Epithelial cell of proximal tubule (primary cell): ENCODE measurements at regions not wholly inside any gene's neighbourhood (a gene's known extent, or its start where the extent isn't known, plus 50 kb on each side); places are given as distances from the start of the nearest gene placed in this dataset.
A peak's percentile ranks its signal among the peaks of the same experiment; 100 is the strongest.

Source experiments
- DNase-seq: peaks from one replicate; pipeline ENCODE4 v3.0.0-alpha.2; 2011; ENCODE audit warnings: low read depth
- H3K4me3 ChIP-seq: 2 replicates; pipeline ENCODE4 v1.5.1; 2011; ENCODE audit warnings: low read depth, mild to moderate bottlenecking, low read length
- TF ChIP-seq, protein P1 (sequence below): conservative IDR thresholded peaks from 2 replicates; pipeline ENCODE4 v1.5.1; 2012; ENCODE audit warnings: low read depth, mild to moderate bottlenecking, low read length

DNA sequence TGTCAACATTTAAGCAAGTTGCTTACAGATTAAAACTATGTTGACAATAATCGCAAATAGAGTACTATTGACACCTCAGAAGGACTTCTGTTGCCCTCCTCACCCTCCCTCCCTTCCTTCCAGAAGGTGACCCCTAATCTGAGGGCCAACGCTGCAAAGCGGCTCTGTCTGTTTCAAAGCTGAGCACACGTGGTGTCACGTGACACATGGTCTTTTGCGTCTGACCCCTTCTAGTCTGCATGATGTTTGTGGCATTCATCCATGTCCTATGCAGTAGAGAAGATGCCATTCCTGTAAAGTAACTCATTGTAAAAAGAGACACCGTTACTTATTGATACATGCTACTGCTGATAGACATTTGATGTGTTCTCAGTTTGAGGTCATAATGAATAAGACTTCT is 182.3 kb downstream of the THBS2 start:
- H3K4me3 ChIP-seq, result no peak overlapping the region
- DNase-seq, result no peak
- TF ChIP-seq, protein P1, sequence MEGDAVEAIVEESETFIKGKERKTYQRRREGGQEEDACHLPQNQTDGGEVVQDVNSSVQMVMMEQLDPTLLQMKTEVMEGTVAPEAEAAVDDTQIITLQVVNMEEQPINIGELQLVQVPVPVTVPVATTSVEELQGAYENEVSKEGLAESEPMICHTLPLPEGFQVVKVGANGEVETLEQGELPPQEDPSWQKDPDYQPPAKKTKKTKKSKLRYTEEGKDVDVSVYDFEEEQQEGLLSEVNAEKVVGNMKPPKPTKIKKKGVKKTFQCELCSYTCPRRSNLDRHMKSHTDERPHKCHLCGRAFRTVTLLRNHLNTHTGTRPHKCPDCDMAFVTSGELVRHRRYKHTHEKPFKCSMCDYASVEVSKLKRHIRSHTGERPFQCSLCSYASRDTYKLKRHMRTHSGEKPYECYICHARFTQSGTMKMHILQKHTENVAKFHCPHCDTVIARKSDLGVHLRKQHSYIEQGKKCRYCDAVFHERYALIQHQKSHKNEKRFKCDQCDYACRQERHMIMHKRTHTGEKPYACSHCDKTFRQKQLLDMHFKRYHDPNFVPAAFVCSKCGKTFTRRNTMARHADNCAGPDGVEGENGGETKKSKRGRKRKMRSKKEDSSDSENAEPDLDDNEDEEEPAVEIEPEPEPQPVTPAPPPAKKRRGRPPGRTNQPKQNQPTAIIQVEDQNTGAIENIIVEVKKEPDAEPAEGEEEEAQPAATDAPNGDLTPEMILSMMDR, result no peak

DNA sequence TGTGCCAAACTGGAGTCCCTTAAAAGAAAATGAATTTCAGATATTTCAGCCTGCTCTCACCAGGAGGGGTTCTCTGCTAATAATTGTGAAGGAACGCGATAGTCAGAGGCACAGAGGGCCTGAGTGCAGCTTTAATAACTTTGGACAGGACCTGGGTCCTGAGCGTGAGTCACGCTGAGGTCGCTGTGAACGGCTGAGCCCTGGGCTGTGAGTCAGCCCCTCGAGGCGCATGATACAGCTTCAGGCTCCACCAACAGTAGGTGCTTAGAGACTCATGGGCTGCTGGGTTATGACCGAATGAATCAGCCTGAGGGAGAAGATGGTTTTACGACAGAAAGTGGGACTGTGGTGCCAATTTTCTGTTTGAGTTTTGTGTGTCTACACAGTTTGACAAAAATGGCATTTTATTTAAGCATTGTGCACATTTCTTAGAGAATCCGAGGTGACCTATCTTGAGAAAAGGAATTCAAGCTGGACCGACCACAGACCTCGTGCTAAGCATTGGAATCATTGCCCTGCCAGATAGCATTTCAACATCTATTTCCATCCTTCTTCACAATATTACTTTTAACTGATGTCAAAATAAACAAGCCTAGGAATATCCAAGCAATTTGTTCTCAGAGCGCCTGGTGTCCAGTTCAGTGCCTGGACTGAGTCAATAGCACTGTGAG is 183.0 kb downstream of the THBS2 start:
- TF ChIP-seq, protein P1, result no peak
- DNase-seq, result peak; percentile 86
- no peak overlapping the region for H3K4me3 ChIP-seq

DNA sequence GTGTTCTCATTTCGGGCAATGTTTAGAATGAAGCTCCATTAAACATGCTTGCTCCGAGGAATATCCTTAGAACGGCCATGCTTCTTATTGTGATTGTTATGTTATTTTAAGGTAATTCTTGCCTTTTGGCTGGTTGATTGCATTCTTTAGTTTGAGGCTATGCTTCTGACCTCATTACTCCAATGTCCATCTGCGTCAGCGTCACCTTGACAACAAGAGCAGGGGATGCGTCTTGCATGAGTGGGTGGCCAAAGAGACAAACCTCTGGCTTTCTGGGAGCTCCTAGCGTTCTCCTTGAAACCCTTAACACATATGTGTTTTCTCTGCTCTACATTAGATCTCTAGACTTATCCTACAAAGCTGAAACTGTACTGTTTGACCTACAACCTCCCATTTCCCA is 184.3 kb downstream of the THBS2 start:
- peak; percentile 59 for DNase-seq
- H3K4me3 ChIP-seq, result no peak overlapping the region
- TF ChIP-seq, protein P1, result no peak

DNA sequence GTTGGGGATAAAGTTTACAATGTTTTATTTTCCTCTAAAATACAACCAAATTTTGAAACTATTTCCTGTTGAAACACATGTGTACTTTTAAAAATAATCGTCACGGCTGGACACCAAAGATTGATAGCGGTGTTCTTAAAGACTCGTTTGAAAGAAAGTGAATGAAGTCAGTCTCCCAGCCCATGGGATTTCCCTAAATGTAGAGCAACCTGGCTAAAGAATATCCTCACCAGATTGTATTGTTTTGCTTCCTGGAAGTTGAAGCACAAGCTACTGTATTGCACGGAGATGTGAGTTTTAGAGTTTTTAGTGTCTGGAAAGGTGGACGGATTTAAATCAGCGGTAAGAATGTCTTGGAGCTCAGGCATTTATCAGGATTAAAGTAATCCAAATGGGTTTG is 189.5 kb downstream of the THBS2 start:
- no peak for DNase-seq
- TF ChIP-seq, protein P1, result no peak
- H3K4me3 ChIP-seq, result no peak overlapping the region

DNA sequence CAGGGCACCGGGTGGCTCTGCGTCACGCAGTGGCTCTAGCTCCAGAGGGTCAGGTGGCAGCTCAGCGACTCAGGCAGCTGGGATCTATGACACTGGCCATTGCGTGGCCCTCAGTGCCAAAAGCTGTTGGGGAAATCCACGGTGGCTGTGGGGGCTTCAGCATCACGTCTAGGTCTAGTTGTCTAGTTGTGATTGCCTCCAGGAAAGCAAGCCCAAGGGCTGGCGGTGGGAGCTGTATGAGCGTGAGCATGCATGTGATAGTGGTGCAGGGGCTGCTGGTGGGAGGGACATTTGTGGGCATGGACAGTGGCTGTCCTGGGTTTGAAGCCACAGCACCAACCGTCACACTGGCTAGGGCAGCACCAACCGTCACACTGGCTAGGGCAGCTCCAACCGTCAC is 191.4 kb downstream of the THBS2 start:
- no peak for DNase-seq
- TF ChIP-seq, protein P1, result no peak
- no peak overlapping the region for H3K4me3 ChIP-seq

DNA sequence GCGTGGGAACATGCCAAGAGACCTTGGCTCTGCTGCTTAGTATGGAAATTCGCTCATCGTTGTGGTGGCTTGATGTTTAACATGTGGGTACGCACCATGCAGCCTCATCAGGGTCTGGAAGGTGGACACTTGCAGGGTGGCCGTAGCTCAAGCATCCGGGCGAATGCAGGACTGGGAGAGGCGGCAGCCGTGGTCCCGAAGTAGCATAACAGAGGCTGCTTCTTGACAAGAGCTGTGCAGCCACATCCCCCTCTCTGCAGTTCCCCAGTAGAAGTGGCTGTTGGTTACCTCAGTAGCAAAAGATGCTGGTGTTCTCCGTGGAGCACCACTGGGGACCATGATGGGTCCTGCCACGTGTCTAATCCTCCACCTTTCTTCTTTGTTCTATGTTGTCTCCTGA is 195.0 kb downstream of the THBS2 start:
- TF ChIP-seq, protein P1, result no peak
- no peak overlapping the region for H3K4me3 ChIP-seq
- no peak for DNase-seq

DNA sequence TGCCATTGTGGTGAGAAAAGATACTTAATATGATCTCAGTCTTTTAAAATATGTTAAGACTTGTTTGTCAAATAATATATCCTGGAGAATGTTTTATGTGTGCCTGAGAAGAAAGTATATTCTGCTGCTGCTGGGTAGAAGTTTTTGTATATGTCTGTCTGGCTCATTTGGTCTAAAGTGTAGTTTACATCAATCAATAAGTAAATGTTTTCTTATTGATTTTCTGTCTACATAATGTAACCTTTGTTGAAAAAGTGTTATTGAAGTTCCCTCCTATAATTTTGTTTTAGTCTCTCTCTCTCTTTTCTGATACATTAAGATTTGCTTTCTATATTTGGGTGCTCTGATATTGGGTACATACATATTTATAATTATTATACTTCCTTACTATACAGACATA is 201.2 kb downstream of the THBS2 start:
- TF ChIP-seq, protein P1, result no peak
- no peak for DNase-seq
- no peak overlapping the region for H3K4me3 ChIP-seq
